ENCODE measurements at regions not wholly inside any gene's neighbourhood (a gene's known extent, or its start where the extent isn't known, plus 50 kb on each side); places are given as distances from the start of the nearest gene placed in this dataset.

GRCh38 chr5:27242258-27242626 is 203.9 kb upstream of the CDH9 start:
- Histone ChIP-seq H4K20me1 (ENCODE audit: insufficient read depth, low read length) (no peaks in the 10 kb centered on the region), H3K4me2 (ENCODE audit: low read length) (no peak overlapping the region), H3K79me2 (ENCODE audit: insufficient read depth, low read depth, low read length) (no peaks in the 10 kb centered on the region), H3K4me1 (ENCODE audit: insufficient read depth, low read length, poor library complexity, severe bottlenecking) (no peaks in the 10 kb centered on the region), H2AFZ (ENCODE audit: low read length) (no peak overlapping the region), H3K4me3 (ENCODE audit: low read depth, low read length, poor library complexity, severe bottlenecking) (no peak overlapping the region), H3K9me2 (ENCODE audit: insufficient read depth, low read length) (no peaks in the 10 kb centered on the region), H3K27ac (ENCODE audit: low read depth, low read length, poor library complexity, severe bottlenecking) (no peak overlapping the region), H3K36me3 (ENCODE audit: insufficient read depth, low read length) (no peaks in the 10 kb centered on the region), H3K9me3 (ENCODE audit: low read length) (0 out of 2 replicates have a peak, but pooled peaks cover 3% of the 10 kb centered on the region)
- no peak for TF ChIP-seq EZH2phosphoT487 (IDR thresholded peaks at IDR 0.05; ENCODE audit: borderline replicate concordance, low read depth, low read length)
- TF ChIP-seq, protein P1, sequence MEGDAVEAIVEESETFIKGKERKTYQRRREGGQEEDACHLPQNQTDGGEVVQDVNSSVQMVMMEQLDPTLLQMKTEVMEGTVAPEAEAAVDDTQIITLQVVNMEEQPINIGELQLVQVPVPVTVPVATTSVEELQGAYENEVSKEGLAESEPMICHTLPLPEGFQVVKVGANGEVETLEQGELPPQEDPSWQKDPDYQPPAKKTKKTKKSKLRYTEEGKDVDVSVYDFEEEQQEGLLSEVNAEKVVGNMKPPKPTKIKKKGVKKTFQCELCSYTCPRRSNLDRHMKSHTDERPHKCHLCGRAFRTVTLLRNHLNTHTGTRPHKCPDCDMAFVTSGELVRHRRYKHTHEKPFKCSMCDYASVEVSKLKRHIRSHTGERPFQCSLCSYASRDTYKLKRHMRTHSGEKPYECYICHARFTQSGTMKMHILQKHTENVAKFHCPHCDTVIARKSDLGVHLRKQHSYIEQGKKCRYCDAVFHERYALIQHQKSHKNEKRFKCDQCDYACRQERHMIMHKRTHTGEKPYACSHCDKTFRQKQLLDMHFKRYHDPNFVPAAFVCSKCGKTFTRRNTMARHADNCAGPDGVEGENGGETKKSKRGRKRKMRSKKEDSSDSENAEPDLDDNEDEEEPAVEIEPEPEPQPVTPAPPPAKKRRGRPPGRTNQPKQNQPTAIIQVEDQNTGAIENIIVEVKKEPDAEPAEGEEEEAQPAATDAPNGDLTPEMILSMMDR (conservative IDR thresholded peaks at IDR 0.05; ENCODE audit: low read length) = no peak
- CTCF ChIA-PET (ENCODE audit: unreplicated experiment) = no interaction called here
- DNase-seq (ENCODE audit: low spot score) = no peak
- POLR2A ChIA-PET = no interaction called here
- no TSS peak for BruUV-seq (replicated peaks)
- intact Hi-C loops (cut with micrococcal nuclease; ENCODE audit: unreplicated experiment) = no loop called here

DNA sequence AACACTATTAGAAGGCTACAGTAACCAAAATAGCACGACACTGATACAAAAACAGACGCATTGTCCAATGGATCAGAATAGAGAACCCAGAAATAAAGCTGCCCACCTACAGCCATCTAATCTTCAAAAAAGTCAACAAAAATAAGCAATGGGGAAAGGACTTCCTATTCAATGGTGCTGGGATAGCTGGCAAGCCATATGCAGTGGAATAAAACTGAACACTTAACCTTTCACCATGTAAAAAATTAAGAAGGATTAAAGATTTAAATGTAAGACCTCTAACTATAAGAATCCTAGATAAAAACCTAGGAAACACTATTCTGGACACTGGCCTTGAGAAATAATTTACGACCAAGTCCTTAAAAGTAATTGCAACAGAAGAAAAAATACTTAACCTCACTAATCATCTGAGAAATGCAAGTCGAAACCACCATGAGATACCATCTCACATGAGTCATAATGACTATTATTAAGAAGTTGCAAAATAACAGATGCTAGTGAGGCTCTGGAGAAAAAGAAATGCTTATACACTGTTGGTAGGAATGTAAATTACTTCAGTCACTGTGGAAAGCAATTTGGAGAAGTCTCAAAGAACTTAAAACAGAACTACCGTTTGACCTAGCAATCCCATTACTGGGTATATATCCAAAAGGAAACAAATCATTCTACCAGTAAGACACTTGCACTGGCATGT is 203.3 kb upstream of the CDH9 start:
- Histone ChIP-seq H3K4me2 (ENCODE audit: low read length) (no peak overlapping the region), H3K36me3 (ENCODE audit: insufficient read depth, low read length) (no peaks in the 10 kb centered on the region), H2AFZ (ENCODE audit: low read length) (no peak overlapping the region), H3K4me1 (ENCODE audit: insufficient read depth, low read length, poor library complexity, severe bottlenecking) (no peaks in the 10 kb centered on the region), H3K27ac (ENCODE audit: low read depth, low read length, poor library complexity, severe bottlenecking) (no peak overlapping the region), H3K4me3 (ENCODE audit: low read depth, low read length, poor library complexity, severe bottlenecking) (no peak overlapping the region), H3K9me3 (ENCODE audit: low read length) (no peaks in the 10 kb centered on the region), H3K79me2 (ENCODE audit: insufficient read depth, low read depth, low read length) (no peaks in the 10 kb centered on the region), H3K9me2 (ENCODE audit: insufficient read depth, low read length) (no peaks in the 10 kb centered on the region), H4K20me1 (ENCODE audit: insufficient read depth, low read length) (no peaks in the 10 kb centered on the region)
- no peak for DNase-seq (ENCODE audit: low spot score)
- POLR2A ChIA-PET = no interaction called here
- no peak for TF ChIP-seq EZH2phosphoT487 (IDR thresholded peaks at IDR 0.05; ENCODE audit: borderline replicate concordance, low read depth, low read length)
- TF ChIP-seq, protein P1 (conservative IDR thresholded peaks at IDR 0.05; ENCODE audit: low read length) = no peak
- CTCF ChIA-PET (ENCODE audit: unreplicated experiment) = no interaction called here
- intact Hi-C loops (cut with micrococcal nuclease; ENCODE audit: unreplicated experiment) = no loop called here
- BruUV-seq (replicated peaks) = no TSS peak

DNA sequence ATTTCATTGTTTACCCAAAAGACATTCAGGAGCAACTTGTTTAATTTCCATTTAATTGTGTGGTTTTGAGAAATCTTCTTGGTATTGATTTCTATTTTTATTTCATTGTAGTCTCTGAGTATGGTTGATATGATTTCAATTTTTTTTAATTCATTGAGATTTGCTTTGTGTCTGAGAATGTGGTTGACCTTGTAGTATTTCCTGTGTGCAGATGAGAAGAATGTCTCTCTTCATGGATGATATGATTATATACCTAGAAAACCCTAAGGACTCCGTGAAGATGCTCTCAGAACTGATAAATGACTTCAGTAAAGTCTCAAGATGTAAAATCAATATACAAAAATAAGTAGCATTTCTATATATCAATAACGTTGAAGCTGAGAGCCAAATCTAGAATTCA is 202.4 kb upstream of the CDH9 start:
- BruUV-seq (replicated peaks) = no TSS peak
- POLR2A ChIA-PET = no interaction called here

More for the DNA sequence above, 202.4 kb upstream of the CDH9 start:
- H3K9me3 ChIP-seq (ENCODE audit: low read length) = no peaks in the 10 kb centered on the region
- no peak for DNase-seq (ENCODE audit: low spot score)
- no peaks in the 10 kb centered on the region for H3K9me2 ChIP-seq (ENCODE audit: insufficient read depth, low read length)
- CTCF ChIA-PET (ENCODE audit: unreplicated experiment) = no interaction called here
- H3K36me3 ChIP-seq (ENCODE audit: insufficient read depth, low read length) = no peaks in the 10 kb centered on the region
- H2AFZ ChIP-seq (ENCODE audit: low read length) = no peak overlapping the region
- no peak overlapping the region for H3K4me2 ChIP-seq (ENCODE audit: low read length)
- H3K4me1 ChIP-seq (ENCODE audit: insufficient read depth, low read length, poor library complexity, severe bottlenecking) = no peaks in the 10 kb centered on the region
- H3K27ac ChIP-seq (ENCODE audit: low read depth, low read length, poor library complexity, severe bottlenecking) = no peak overlapping the region
- intact Hi-C loops (cut with micrococcal nuclease; ENCODE audit: unreplicated experiment) = no loop called here
- no peak for TF ChIP-seq EZH2phosphoT487 (IDR thresholded peaks at IDR 0.05; ENCODE audit: borderline replicate concordance, low read depth, low read length)
- TF ChIP-seq, protein P1 (conservative IDR thresholded peaks at IDR 0.05; ENCODE audit: low read length) = no peak
- H3K4me3 ChIP-seq (ENCODE audit: low read depth, low read length, poor library complexity, severe bottlenecking) = no peak overlapping the region
- no peaks in the 10 kb centered on the region for H3K79me2 ChIP-seq (ENCODE audit: insufficient read depth, low read depth, low read length)
- H4K20me1 ChIP-seq (ENCODE audit: insufficient read depth, low read length) = no peaks in the 10 kb centered on the region

Measured in OCI-LY7 (cell line).